Caco-2 (cell line): ENCODE measurements at regions not wholly inside any gene's neighbourhood (a gene's known extent, or its start where the extent isn't known, plus 50 kb on each side); places are given as distances from the start of the nearest gene placed in this dataset.

ENCODE experiments used
- BruUV-seq: library from RNA; stranded (reverse); fragments of 400-500 nt; replicated peaks from 2 replicates; lab custom pipeline; 2021; lab: Mats Ljungman, UMichigan
- CTCF ChIA-PET: fragments of 300-600 bp; sonication (Branson Sonifier 250); formaldehyde crosslinking; loops from one replicate; lab custom pipeline; 2022; ENCODE audit warnings: antibody characterized with exemption; lab: Charles Lee
- POLR2A ChIA-PET: fragments of 300-600 bp; sonication (Branson Sonifier 250); formaldehyde crosslinking; loops from one replicate; lab custom pipeline; 2022; ENCODE audit warnings: antibody characterized with exemption; lab: Charles Lee
- DNase-seq, 2 experiments: peaks; one replicate each; pipeline versions ENCODE4 v3.0.0 to v3.0.0-alpha.2; 2020 to 2022
- H3K27me3 ChIP-seq: replicated peaks from 2 replicates; pipeline ENCODE4 v1.6.0; 2011; ENCODE audit warnings: low read length; ENCODE audit not compliant: control insufficient read depth, insufficient read depth
- H3K36me3 ChIP-seq: 2 replicates; pipeline ENCODE4 v1.5.1; 2011; ENCODE audit warnings: low read length; ENCODE audit not compliant: control insufficient read depth, insufficient read depth
- H3K4me1 ChIP-seq: fragments of 250-450 bp; sonication (Bioruptor Pico); 2 replicates; pipeline ENCODE4 v1.5.1; 2020; ENCODE audit warnings: mild to moderate bottlenecking
- H3K4me3 ChIP-seq: 2 replicates; pipeline ENCODE4 v1.5.1; 2011; ENCODE audit warnings: low read depth, mild to moderate bottlenecking, control low read depth, low read length
- H3K9me3 ChIP-seq: fragments of 250-450 bp; sonication (Bioruptor Pico); 2 replicates; pipeline ENCODE4 v1.5.1; 2020; ENCODE audit warnings: mild to moderate bottlenecking, moderate library complexity
- H3K27ac Mint-ChIP-seq: one replicate; pipeline ENCODE4 v1.8.0; 2022; ENCODE audit warnings: mixed read lengths; ENCODE audit not compliant: unreplicated experiment
- H3K27me3 Mint-ChIP-seq: one replicate; pipeline ENCODE4 v1.8.0; 2022; ENCODE audit warnings: mixed read lengths; ENCODE audit not compliant: insufficient read depth, unreplicated experiment
- H3K36me3 Mint-ChIP-seq: one replicate; pipeline ENCODE4 v1.8.0; 2022; ENCODE audit warnings: mild to moderate bottlenecking, mixed read lengths; ENCODE audit not compliant: insufficient read depth, unreplicated experiment
- H3K4me1 Mint-ChIP-seq: one replicate; pipeline ENCODE4 v1.8.0; 2022; ENCODE audit warnings: low read depth, mixed read lengths; ENCODE audit not compliant: unreplicated experiment
- H3K4me3 Mint-ChIP-seq: one replicate; pipeline ENCODE4 v1.8.0; 2022; ENCODE audit warnings: mild to moderate bottlenecking, moderate library complexity, mixed read lengths; ENCODE audit not compliant: unreplicated experiment
- H3K9me3 Mint-ChIP-seq: one replicate; pipeline ENCODE4 v1.8.0; 2022; ENCODE audit warnings: mixed read lengths; ENCODE audit not compliant: unreplicated experiment
- CTCF ChIP-seq, 2 experiments: fragments of 200-600 bp in 1 of 2; IDR thresholded peaks; 1 replicate in 1 of 2; 2 replicates in 1 of 2; pipeline versions ENCODE4 v1.5.1 to v1.8.0; 2011 to 2022; ENCODE audit warnings: antibody characterized with exemption in 1 of 2, control low read depth in 1 of 2, inconsistent platforms in 1 of 2, low read depth in 1 of 2, low read length in 1 of 2, mild to moderate bottlenecking in 1 of 2, moderate library complexity in 1 of 2; ENCODE audit not compliant: insufficient read depth in 1 of 2, severe bottlenecking in 1 of 2, unreplicated experiment in 1 of 2
- intact Hi-C: fragments of 100-400 bp; cut with micrococcal nuclease; formaldehyde crosslinking; loops from one replicate; pipeline ENCODE4 v1.10.0; 2022; ENCODE audit not compliant: unreplicated experiment

- Mint-ChIP-seq H3K9me3 (no peaks in the 10 kb centered on the region), H3K27me3 (no peaks in the 10 kb centered on the region), H3K27ac (no peak overlapping the region), H3K4me3 (no peak overlapping the region), H3K36me3 (no peaks in the 10 kb centered on the region), H3K4me1 (no peaks in the 10 kb centered on the region)
- DNase-seq = no peak
- POLR2A ChIA-PET = no interaction called here
- H3K4me1 ChIP-seq = no peaks in the 10 kb centered on the region
- H3K9me3 ChIP-seq = no peaks in the 10 kb centered on the region
- no TSS peak for BruUV-seq
- no peaks in the 10 kb centered on the region for H3K36me3 ChIP-seq
- CTCF ChIA-PET = no interaction called here
- intact Hi-C loops = no loop called here
- no peaks in the 10 kb centered on the region for H3K27me3 ChIP-seq
- TF ChIP-seq CTCF (IDR thresholded peaks at IDR 0.05; ENCODE audit: insufficient read depth in 1 of 2, low read depth in 1 of 2, low read length in 1 of 2, severe bottlenecking in 1 of 2, unreplicated experiment in 1 of 2) = no peak
- no peak overlapping the region for H3K4me3 ChIP-seq
Measured at GRCh38 chr11:70019576-70020011, 58.5 kb upstream of the ANO1 start.

DNA sequence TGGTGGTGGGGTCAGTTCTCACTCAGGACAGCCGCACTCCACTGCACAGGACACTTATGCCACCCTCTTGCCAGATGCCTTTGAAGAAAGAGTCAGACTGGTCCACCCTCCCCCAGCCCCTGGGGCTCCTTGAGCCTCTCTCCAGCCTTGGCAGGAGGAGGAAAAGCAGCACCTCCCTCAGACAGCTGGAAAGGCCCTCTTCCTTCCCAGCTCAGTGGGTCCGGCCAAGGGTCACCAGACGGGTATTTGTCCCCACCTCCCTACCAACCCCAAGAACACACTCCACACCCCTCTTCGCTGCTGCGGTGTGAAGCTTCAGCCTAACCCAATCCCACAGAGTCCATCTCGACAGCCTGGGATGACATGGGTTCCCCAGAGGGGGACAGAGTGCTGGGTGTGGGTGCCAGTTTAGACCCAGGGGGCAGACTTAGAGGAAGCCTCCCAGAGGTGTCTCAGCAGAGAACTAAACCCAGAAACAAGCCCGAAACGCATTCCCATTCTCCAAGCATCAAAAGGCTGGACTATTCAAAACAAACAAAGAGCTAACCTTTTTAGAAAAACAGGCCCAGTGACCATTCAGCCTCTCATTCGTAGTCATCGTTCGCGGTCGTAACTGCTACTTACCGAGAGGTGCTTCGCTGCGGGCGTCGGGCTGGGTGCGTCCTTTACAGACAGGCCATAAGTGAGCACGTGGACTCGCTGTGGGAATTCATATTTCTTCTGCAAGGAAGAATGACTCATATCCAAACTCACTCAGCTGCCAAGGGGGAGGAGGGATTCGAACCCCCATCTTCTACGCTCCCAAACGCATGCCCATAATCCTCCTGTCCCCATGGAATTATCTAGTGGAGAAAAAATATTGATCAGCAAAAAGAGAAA is 57.5 kb upstream of the ANO1 start:
- peak in 1 of 2 experiments; percentile 33 for DNase-seq
- CTCF ChIA-PET = interaction anchor here (0.8 kb wide), 1 partner anchor 109 kb away, joined by 3 read pairs; no protein-coding TSS in a partner anchor
- no peaks in the 10 kb centered on the region for H3K4me1 ChIP-seq
- no peaks in the 10 kb centered on the region for H3K27me3 Mint-ChIP-seq
- POLR2A ChIA-PET = no interaction called here
- H3K27ac Mint-ChIP-seq = no peak overlapping the region
- intact Hi-C loops = no loop called here
- no peaks in the 10 kb centered on the region for H3K4me1 Mint-ChIP-seq
- no peaks in the 10 kb centered on the region for H3K36me3 Mint-ChIP-seq
- no peaks in the 10 kb centered on the region for H3K36me3 ChIP-seq
- no peak overlapping the region for H3K4me3 ChIP-seq
- BruUV-seq = no TSS peak
- TF ChIP-seq CTCF (IDR thresholded peaks at IDR 0.05; ENCODE audit: insufficient read depth in 1 of 2, low read depth in 1 of 2, low read length in 1 of 2, severe bottlenecking in 1 of 2, unreplicated experiment in 1 of 2) = no peak
- H3K4me3 Mint-ChIP-seq = no peak overlapping the region
- no peaks in the 10 kb centered on the region for H3K9me3 ChIP-seq
- H3K27me3 ChIP-seq = no peaks in the 10 kb centered on the region
- H3K9me3 Mint-ChIP-seq = no peaks in the 10 kb centered on the region

DNA sequence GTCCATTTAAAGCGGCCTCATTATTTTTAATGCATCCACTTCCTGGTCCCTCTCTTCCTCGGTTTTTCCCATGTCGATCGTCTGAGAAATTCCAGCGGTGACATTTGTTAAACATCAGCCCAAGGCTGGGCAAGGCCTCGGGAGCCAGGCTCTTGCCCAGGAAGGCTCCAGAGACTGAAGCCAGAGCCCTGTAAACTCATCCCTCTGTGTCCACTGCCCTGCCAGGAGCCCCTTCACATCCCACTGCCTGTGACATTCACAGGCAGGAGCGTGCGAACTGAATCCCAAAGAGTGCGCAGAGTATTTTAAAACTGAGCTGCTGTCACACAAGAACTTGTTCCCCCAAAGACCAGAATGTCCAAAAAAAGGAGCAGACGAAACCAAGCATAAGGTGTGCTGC is 56.5 kb upstream of the ANO1 start:
- intact Hi-C loops = no loop called here
- ChIA-PET POLR2A (no interaction called here), CTCF (interaction anchor here (0.6 kb wide), 1 partner anchor 176 kb away, joined by 5 read pairs; no protein-coding TSS in a partner anchor)
- no peaks in the 10 kb centered on the region for H3K4me1 Mint-ChIP-seq
- no TSS peak for BruUV-seq
- no peaks in the 10 kb centered on the region for H3K36me3 Mint-ChIP-seq
- H3K4me3 ChIP-seq = no peak overlapping the region
- H3K27me3 Mint-ChIP-seq = no peaks in the 10 kb centered on the region
- H3K27me3 ChIP-seq = no peaks in the 10 kb centered on the region
- TF ChIP-seq CTCF (IDR thresholded peaks at IDR 0.05; ENCODE audit: insufficient read depth in 1 of 2, low read depth in 1 of 2, low read length in 1 of 2, severe bottlenecking in 1 of 2, unreplicated experiment in 1 of 2) = no peak
- H3K36me3 ChIP-seq = no peaks in the 10 kb centered on the region
- H3K9me3 ChIP-seq = no peaks in the 10 kb centered on the region
- no peak overlapping the region for H3K4me3 Mint-ChIP-seq
- no peaks in the 10 kb centered on the region for H3K4me1 ChIP-seq
- peak in 1 of 2 experiments; percentile 9 for DNase-seq
- H3K27ac Mint-ChIP-seq = no peak overlapping the region
- H3K9me3 Mint-ChIP-seq = no peaks in the 10 kb centered on the region
